ENCODE measurements at regions not wholly inside any gene's neighbourhood (a gene's known extent, or its start where the extent isn't known, plus 50 kb on each side); places are given as distances from the start of the nearest gene placed in this dataset.

DNA sequence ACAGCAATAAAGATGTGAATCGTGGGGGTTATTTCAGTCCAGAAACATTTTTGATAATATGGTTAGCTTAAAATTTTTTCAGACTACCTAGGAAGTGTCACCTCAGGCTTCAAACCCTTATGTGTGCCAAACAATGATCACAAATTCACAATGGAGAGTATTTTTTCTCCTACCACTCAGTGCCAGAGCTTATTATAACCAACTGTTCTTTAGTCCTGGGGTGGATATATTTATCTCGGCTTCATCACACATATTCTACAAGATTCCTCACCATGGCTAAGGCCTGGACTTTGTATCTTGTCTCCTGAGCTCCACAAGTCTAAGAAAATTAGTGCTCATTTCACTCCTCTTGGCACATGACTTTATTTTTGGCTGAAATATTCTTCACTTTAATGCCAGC lies 629.1 kb downstream of the RWDD3 start:
- TF ChIP-seq, protein P1, sequence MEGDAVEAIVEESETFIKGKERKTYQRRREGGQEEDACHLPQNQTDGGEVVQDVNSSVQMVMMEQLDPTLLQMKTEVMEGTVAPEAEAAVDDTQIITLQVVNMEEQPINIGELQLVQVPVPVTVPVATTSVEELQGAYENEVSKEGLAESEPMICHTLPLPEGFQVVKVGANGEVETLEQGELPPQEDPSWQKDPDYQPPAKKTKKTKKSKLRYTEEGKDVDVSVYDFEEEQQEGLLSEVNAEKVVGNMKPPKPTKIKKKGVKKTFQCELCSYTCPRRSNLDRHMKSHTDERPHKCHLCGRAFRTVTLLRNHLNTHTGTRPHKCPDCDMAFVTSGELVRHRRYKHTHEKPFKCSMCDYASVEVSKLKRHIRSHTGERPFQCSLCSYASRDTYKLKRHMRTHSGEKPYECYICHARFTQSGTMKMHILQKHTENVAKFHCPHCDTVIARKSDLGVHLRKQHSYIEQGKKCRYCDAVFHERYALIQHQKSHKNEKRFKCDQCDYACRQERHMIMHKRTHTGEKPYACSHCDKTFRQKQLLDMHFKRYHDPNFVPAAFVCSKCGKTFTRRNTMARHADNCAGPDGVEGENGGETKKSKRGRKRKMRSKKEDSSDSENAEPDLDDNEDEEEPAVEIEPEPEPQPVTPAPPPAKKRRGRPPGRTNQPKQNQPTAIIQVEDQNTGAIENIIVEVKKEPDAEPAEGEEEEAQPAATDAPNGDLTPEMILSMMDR (IDR thresholded peaks at IDR 0.05) = no peak
- TF ChIP-seq EP300 (IDR thresholded peaks at IDR 0.05) = no peak
- no peak for TF ChIP-seq POLR2A (IDR thresholded peaks at IDR 0.05; ENCODE audit: low read depth)
- no peak for TF ChIP-seq POLR2AphosphoS5 (IDR thresholded peaks at IDR 0.05)
